ENCODE measurements at regions not wholly inside any gene's neighbourhood (a gene's known extent, or its start where the extent isn't known, plus 50 kb on each side); places are given as distances from the start of the nearest gene placed in this dataset.

- TF ChIP-seq CTCF (IDR thresholded peaks at IDR 0.05; ENCODE audit: low read depth, low read length) (no peak), POLR2A (IDR thresholded peaks at IDR 0.05; ENCODE audit: extremely low read depth, insufficient read length) (no peak)
Measured at GRCh38 chr1:30095051-30095450, 628.3 kb downstream of the MATN1 start.

All from NB4 (cell line).